Sciatic nerve (tissue), 2 donors: ENCODE measurements at regions not wholly inside any gene's neighbourhood (a gene's known extent, or its start where the extent isn't known, plus 50 kb on each side); places are given as distances from the start of the nearest gene placed in this dataset.
"Not testable (repeated sequence)": the region's sequence is repeated elsewhere in the genome, so short reads cannot be mapped to it uniquely, and the experiment has no call there.

Experiments used
- ATAC-seq: fragments of 200-7000 bp; cut with Tn5 transposase; one replicate; pipeline ENCODE4 v1.9.1; 2020; ENCODE audit warnings: mild to moderate bottlenecking, moderate library complexity
- DNase-seq: peaks from one replicate; pipeline ENCODE4 v3.0.0-alpha.2; 2020; ENCODE audit warnings: low spot score
- intact Hi-C: fragments of 100-400 bp; cut with DNase I; formaldehyde crosslinking; loops from one replicate; pipeline ENCODE4 v1.14.2; 2022
- donor health status: DM: no; HTN: no; CAD: no.
- donor health status: DM: no; HTN: no; CAD: no.

- ATAC-seq, result no peak
- no peak for DNase-seq
- intact Hi-C loops, result no loop called here
Measured at GRCh38 chr12:90546511-90546910, 408.5 kb downstream of the CCER1 start.

GRCh38 chr12:90543841-90544240, 411.1 kb downstream of the CCER1 start:
- ATAC-seq, result no peak
- DNase-seq, result no peak
- intact Hi-C loops, result no loop called here

GRCh38 chr12:90543374-90543773, 411.6 kb downstream of the CCER1 start:
- DNase-seq, result no peak
- ATAC-seq, result no peak
- intact Hi-C loops, result no loop called here

GRCh38 chr12:90542852-90543251, 412.1 kb downstream of the CCER1 start:
- intact Hi-C loops, DNase-seq, ATAC-seq: not testable (repeated sequence)

GRCh38 chr12:90533828-90534227, 421.1 kb downstream of the CCER1 start:
- ATAC-seq, DNase-seq, intact Hi-C loops: not testable (repeated sequence)

- no peak for DNase-seq
- intact Hi-C loops, result no loop called here
- ATAC-seq, result no peak
Measured at GRCh38 chr12:90520002-90520734, 434.8 kb downstream of the CCER1 start.

- ATAC-seq (no peak), DNase-seq (no peak)
- intact Hi-C loops, result no loop called here
Measured at GRCh38 chr12:90519285-90519684, 435.7 kb downstream of the CCER1 start.

GRCh38 chr12:90515199-90516175, 439.5 kb downstream of the CCER1 start:
- intact Hi-C loops, result no loop called here
- DNase-seq (no peak), ATAC-seq (no peak)

- ATAC-seq, result no peak
- DNase-seq, result no peak
- intact Hi-C loops, result no loop called here
Measured at GRCh38 chr12:90514325-90514724, 440.7 kb downstream of the CCER1 start.

GRCh38 chr12:90512518-90512917, 442.5 kb downstream of the CCER1 start:
- no peak for ATAC-seq
- intact Hi-C loops, result no loop called here
- DNase-seq, result no peak

GRCh38 chr12:90510948-90511347, 444.0 kb downstream of the CCER1 start:
- ATAC-seq, result no peak
- intact Hi-C loops, result no loop called here
- DNase-seq, result no peak

GRCh38 chr12:90504806-90505205, 450.2 kb downstream of the CCER1 start:
- intact Hi-C loops, result no loop called here
- DNase-seq (no peak), ATAC-seq (no peak)

- ATAC-seq (no peak), DNase-seq (no peak)
- intact Hi-C loops, result no loop called here
Measured at GRCh38 chr12:90502070-90502469, 452.9 kb downstream of the CCER1 start.

- intact Hi-C loops, result no loop called here
- DNase-seq (no peak), ATAC-seq (no peak)
Measured at GRCh38 chr12:90501412-90501811, 453.6 kb downstream of the CCER1 start.

- ATAC-seq (no peak), DNase-seq (no peak)
- intact Hi-C loops, result no loop called here
Measured at GRCh38 chr12:90499795-90500194, 455.2 kb downstream of the CCER1 start.

GRCh38 chr12:90497923-90498545, 456.9 kb downstream of the CCER1 start:
- intact Hi-C loops, result no loop called here
- ATAC-seq, result no peak
- no peak for DNase-seq

- intact Hi-C loops, result no loop called here
Measured at GRCh38 chr12:90490355-90490754, 464.6 kb downstream of the CCER1 start.

GRCh38 chr12:90489141-90489540, 465.8 kb downstream of the CCER1 start:
- DNase-seq, result no peak
- ATAC-seq, result no peak
- intact Hi-C loops, result no loop called here

More at GRCh38 chr12:90490355-90490754, 464.6 kb downstream of the CCER1 start:
- ATAC-seq (no peak), DNase-seq (no peak)

- intact Hi-C loops, result no loop called here
- DNase-seq, result no peak
- ATAC-seq, result no peak
Measured at GRCh38 chr12:90485560-90485959, 469.4 kb downstream of the CCER1 start.

- intact Hi-C loops, result no loop called here
- ATAC-seq (no peak), DNase-seq (no peak)
Measured at GRCh38 chr12:90484094-90484493, 470.9 kb downstream of the CCER1 start.
